Gastrocnemius medialis (tissue), 4 donors: ENCODE measurements at regions not wholly inside any gene's neighbourhood (a gene's known extent, or its start where the extent isn't known, plus 50 kb on each side); places are given as distances from the start of the nearest gene placed in this dataset.

ENCODE experiments used
- POLR2A ChIP-seq, 2 donors: fragments of 450-650 bp; IDR thresholded peaks; one replicate each; pipeline ENCODE4 v1.6.1; 2017; ENCODE audit warnings: antibody characterized with exemption in 2 of 2, mild to moderate bottlenecking in 2 of 2, moderate library complexity in 2 of 2
- TF ChIP-seq, protein P1 (sequence below), 5 experiments: fragments of 450-650 bp in 3 of 5; fragments of 200-600 bp in 2 of 5; sonication (generic) in 2 of 5; IDR thresholded peaks in 4 of 5; conservative IDR thresholded peaks in 1 of 5; 1 replicate in 4 of 5; 2 replicates in 1 of 5; pipeline ENCODE4 v1.5.1; 2016 to 2019; ENCODE audit warnings: antibody characterized with exemption in 5 of 5, mild to moderate bottlenecking in 3 of 5, moderate library complexity in 3 of 5

DNA sequence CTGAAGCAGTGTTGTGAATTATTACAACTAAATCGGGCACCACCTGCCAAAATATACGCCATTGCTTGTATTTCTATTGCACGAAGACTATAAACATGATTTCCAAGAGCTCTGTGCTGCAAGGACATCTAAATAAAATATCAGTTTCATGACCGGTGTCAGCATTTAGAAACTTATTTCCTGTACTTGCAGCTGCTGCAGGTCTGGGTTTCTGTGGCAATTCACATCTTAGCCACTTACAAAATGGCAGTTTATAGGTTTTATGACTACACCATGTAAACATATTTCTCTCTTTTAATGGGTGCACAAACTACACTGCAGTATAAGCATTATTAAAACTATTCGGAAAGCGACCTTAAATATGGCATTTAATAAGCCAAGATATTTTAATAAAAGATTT lies 359.4 kb downstream of the VPS13C start:
- TF ChIP-seq, protein P1, sequence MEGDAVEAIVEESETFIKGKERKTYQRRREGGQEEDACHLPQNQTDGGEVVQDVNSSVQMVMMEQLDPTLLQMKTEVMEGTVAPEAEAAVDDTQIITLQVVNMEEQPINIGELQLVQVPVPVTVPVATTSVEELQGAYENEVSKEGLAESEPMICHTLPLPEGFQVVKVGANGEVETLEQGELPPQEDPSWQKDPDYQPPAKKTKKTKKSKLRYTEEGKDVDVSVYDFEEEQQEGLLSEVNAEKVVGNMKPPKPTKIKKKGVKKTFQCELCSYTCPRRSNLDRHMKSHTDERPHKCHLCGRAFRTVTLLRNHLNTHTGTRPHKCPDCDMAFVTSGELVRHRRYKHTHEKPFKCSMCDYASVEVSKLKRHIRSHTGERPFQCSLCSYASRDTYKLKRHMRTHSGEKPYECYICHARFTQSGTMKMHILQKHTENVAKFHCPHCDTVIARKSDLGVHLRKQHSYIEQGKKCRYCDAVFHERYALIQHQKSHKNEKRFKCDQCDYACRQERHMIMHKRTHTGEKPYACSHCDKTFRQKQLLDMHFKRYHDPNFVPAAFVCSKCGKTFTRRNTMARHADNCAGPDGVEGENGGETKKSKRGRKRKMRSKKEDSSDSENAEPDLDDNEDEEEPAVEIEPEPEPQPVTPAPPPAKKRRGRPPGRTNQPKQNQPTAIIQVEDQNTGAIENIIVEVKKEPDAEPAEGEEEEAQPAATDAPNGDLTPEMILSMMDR (IDR thresholded peaks at IDR 0.05 in 4 of 5, conservative IDR thresholded peaks at IDR 0.05 in 1 of 5): no peak
- no peak for TF ChIP-seq POLR2A (IDR thresholded peaks at IDR 0.05)
